ENCODE measurements at regions not wholly inside any gene's neighbourhood (a gene's known extent, or its start where the extent isn't known, plus 50 kb on each side); places are given as distances from the start of the nearest gene placed in this dataset.

DNA sequence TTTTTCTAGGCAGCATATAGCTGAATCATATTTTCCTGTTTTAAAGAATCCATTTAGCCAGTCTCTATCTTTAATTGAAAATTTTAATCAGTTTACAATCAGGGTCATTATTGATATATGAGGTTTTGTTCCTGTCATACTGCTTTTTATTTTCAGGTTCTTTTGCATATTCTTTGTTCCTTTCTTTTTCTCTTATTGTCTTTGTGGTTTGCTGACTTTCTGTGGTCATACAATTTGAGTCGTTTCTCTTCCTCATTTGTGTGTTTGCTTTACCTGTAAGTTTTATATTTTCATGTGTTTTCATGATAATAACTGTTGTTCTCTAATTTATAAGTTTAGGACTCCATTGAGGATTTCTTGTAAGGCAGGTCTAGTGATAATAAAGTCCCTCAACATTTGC lies 812.6 kb downstream of the DACH1 start:
- Histone ChIP-seq H3K27me3 (no peaks in the 10 kb centered on the region), H3K4me1 (no peaks in the 10 kb centered on the region), H3K4me3 (no peak overlapping the region), H3K36me3 (no peaks in the 10 kb centered on the region), H3K27ac (no peak overlapping the region), H3K9me3 (peaks cover 0 to 6% of the 10 kb centered on the region in 2 donors)
- in situ Hi-C loops (cut with MboI; ENCODE audit: low pct_ligation_motif_present in 1 of 4, low pct_unique_long_range_greater_than_20kb in 1 of 4, low sequenced_read_pairs in 3 of 4) = no loop called here
- intact Hi-C loops (cut with DNase I; ENCODE audit: low total_unique reads) = no loop called here
- TF ChIP-seq CTCF (IDR thresholded peaks at IDR 0.05) = no peak
- TF ChIP-seq POLR2A (IDR thresholded peaks at IDR 0.05) = no peak
- no peak for TF ChIP-seq POLR2AphosphoS5 (IDR thresholded peaks at IDR 0.05)
- no peak for TF ChIP-seq EP300 (IDR thresholded peaks at IDR 0.05; ENCODE audit: low read depth)
- 25 to 32% methylated on average over 1 of the region's 1 CpG for WGBS, 2 donors (ENCODE audit: low coverage in 1 of 2)
- DNase-seq = no peak

DNA sequence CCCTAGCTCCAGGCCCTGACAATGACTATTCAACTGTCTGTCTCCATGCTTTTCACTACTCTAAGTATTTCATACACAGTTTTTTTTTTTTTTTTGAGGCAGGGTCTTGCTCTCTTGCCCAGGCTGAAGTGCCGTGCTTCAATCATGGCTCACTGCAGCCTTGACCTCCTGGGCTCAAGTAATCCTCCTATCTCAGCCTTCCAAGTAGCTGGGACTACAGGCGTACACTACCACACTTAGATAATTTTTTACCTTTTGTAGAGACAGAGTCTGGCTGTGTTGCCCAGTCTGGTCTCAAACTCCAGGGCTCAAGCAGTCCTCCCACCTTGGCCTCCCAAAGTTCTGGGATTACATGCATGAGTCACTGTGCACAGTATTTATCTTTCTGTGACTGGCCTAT lies 815.4 kb downstream of the DACH1 start:
- Histone ChIP-seq H3K27me3 (no peaks in the 10 kb centered on the region), H3K27ac (no peak overlapping the region), H3K9me3 (peaks cover 0 to 6% of the 10 kb centered on the region in 2 donors), H3K4me1 (no peaks in the 10 kb centered on the region), H3K36me3 (no peaks in the 10 kb centered on the region), H3K4me3 (no peak overlapping the region)
- intact Hi-C loops (cut with DNase I; ENCODE audit: low total_unique reads) = no loop called here
- in situ Hi-C loops (cut with MboI; ENCODE audit: low pct_ligation_motif_present in 1 of 4, low pct_unique_long_range_greater_than_20kb in 1 of 4, low sequenced_read_pairs in 3 of 4) = no loop called here
- no peak for TF ChIP-seq EP300 (IDR thresholded peaks at IDR 0.05; ENCODE audit: low read depth)
- no peak for TF ChIP-seq POLR2AphosphoS5 (IDR thresholded peaks at IDR 0.05)
- no peak for TF ChIP-seq POLR2A (IDR thresholded peaks at IDR 0.05)
- TF ChIP-seq CTCF (IDR thresholded peaks at IDR 0.05) = no peak
- no peak for DNase-seq
- 80 to 90% methylated on average over 1 to 2 of the region's 2 CpGs for WGBS, 2 donors (ENCODE audit: low coverage in 1 of 2)

DNA sequence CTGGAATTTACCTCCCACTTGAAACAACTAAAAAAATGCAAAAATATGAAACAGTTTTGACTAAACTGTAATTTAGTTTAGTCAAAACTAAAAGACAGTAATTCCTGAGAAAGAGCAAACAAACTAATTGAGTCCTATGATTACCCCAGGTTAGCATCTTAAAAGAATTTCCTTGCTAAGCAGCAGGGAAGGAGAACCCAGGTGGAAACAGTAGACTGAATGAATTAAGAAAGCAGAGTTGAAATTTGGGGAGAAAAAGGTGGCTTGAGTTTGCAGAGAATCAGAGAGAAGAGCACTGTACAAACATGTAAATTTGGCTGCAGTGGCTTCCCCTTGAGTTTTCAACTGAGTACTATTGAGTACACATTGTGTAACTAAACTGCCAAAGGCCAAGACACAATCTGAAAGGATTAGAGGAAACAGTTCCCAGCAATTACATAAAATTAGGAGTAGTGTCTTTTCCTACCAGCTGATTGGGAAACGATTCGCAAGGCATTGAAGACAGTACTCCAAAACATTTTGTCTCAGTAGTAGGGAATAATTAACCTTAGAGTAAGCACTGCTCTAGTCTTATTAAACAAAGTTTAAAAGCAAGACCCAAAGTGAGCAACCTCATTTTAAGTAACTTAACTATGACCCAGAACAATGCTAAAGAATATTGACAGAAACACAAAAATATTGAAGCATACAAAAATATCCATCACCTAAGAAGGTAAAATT lies 820.5 kb downstream of the DACH1 start:
- WGBS, 2 donors (ENCODE audit: low coverage in 1 of 2) = 6 to 63% methylated on average over 2 of the region's 2 CpGs
- intact Hi-C loops (cut with DNase I; ENCODE audit: low total_unique reads) (loop anchor here (5.0 kb wide), 1 partner anchor 169 kb away; no protein-coding TSS in a partner anchor), in situ Hi-C loops (cut with MboI; ENCODE audit: low pct_ligation_motif_present in 1 of 4, low pct_unique_long_range_greater_than_20kb in 1 of 4, low sequenced_read_pairs in 3 of 4) (no loop called here)
- Histone ChIP-seq H3K27me3 (no peaks in the 10 kb centered on the region), H3K4me3 (no peak overlapping the region), H3K9me3 (no peaks in the 10 kb centered on the region), H3K4me1 (no peaks in the 10 kb centered on the region), H3K27ac (no peak overlapping the region), H3K36me3 (no peaks in the 10 kb centered on the region)
- DNase-seq = no peak
- TF ChIP-seq POLR2A (IDR thresholded peaks at IDR 0.05) (no peak), CTCF (IDR thresholded peaks at IDR 0.05) (no peak), EP300 (IDR thresholded peaks at IDR 0.05; ENCODE audit: low read depth) (no peak), POLR2AphosphoS5 (IDR thresholded peaks at IDR 0.05) (no peak)

GRCh38 chr13:71045101-71045500 lies 821.9 kb downstream of the DACH1 start:
- no peak overlapping the region for H3K27ac ChIP-seq
- H3K9me3 ChIP-seq = no peaks in the 10 kb centered on the region
- no peak for DNase-seq
- no peaks in the 10 kb centered on the region for H3K36me3 ChIP-seq
- in situ Hi-C loops (cut with MboI; ENCODE audit: low pct_ligation_motif_present in 1 of 4, low pct_unique_long_range_greater_than_20kb in 1 of 4, low sequenced_read_pairs in 3 of 4) = no loop called here
- H3K4me3 ChIP-seq = no peak overlapping the region
- no peaks in the 10 kb centered on the region for H3K27me3 ChIP-seq
- TF ChIP-seq POLR2A (IDR thresholded peaks at IDR 0.05) = no peak
- TF ChIP-seq CTCF (IDR thresholded peaks at IDR 0.05) = no peak
- TF ChIP-seq POLR2AphosphoS5 (IDR thresholded peaks at IDR 0.05) = no peak
- no peak for TF ChIP-seq EP300 (IDR thresholded peaks at IDR 0.05; ENCODE audit: low read depth)
- intact Hi-C loops (cut with DNase I; ENCODE audit: low total_unique reads) = loop anchor here (5.0 kb wide), 1 partner anchor 168 kb away; no protein-coding TSS in a partner anchor
- no peaks in the 10 kb centered on the region for H3K4me1 ChIP-seq
